Activated T-cell treated with anti-CD3 and anti-CD28 coated beads, Interleukin-2, amount 50 U/mL, for 72 hours (primary cell): ENCODE measurements at regions not wholly inside any gene's neighbourhood (a gene's known extent, or its start where the extent isn't known, plus 50 kb on each side); places are given as distances from the start of the nearest gene placed in this dataset.

Source experiments
- ATAC-seq, 2 donors: fragments of 150-1000 bp; cut with Tn5 transposase; replicated peaks in 1 of 2; 2 replicates each; pipeline ENCODE4 v1.10.0; 2021; ENCODE audit warnings: moderate library complexity in 2 of 2, mild to moderate bottlenecking in 1 of 2
- DNase-seq, 2 donors: peaks; one replicate each; pipeline ENCODE4 v3.0.0; 2021 to 2022; ENCODE audit warnings: mixed read lengths in 1 of 2
- H3K27ac Mint-ChIP-seq: one replicate; pipeline ENCODE4 v1.8.0; 2022; ENCODE audit warnings: mild to moderate bottlenecking, moderate library complexity, mixed read lengths
- H3K27me3 Mint-ChIP-seq: one replicate; pipeline ENCODE4 v1.8.0; 2022; ENCODE audit warnings: low read depth, mixed read lengths
- H3K36me3 Mint-ChIP-seq, 2 donors: one replicate each; pipeline ENCODE4 v1.8.0; 2022; ENCODE audit warnings: mixed read lengths in 2 of 2, mild to moderate bottlenecking in 1 of 2; ENCODE audit not compliant: insufficient read depth in 2 of 2
- H3K4me1 Mint-ChIP-seq: one replicate; pipeline ENCODE4 v1.8.0; 2022; ENCODE audit warnings: low read depth, mixed read lengths
- H3K4me3 Mint-ChIP-seq, 2 donors: one replicate each; pipeline ENCODE4 v1.8.0; 2022; ENCODE audit warnings: mild to moderate bottlenecking in 2 of 2, mixed read lengths in 2 of 2, moderate library complexity in 2 of 2
- H3K9me3 Mint-ChIP-seq, 2 donors: one replicate each; pipeline ENCODE4 v1.8.0; 2022; ENCODE audit warnings: mixed read lengths in 2 of 2

GRCh38 chr5:45029553-45029952, 220.8 kb downstream of the MRPS30 start:
- DNase-seq: no peak
- Mint-ChIP-seq H3K36me3 (no peaks in the 10 kb centered on the region), H3K4me1 (no peaks in the 10 kb centered on the region), H3K9me3 (peaks cover 2% of the 10 kb centered on the region in 2 donors), H3K4me3 (no peak overlapping the region), H3K27ac (no peak overlapping the region), H3K27me3 (no peaks in the 10 kb centered on the region)
- ATAC-seq: no peak

- no peaks in the 10 kb centered on the region for H3K27me3 Mint-ChIP-seq
Observed at GRCh38 chr5:45035991-45036390, 227.2 kb downstream of the MRPS30 start.

GRCh38 chr5:45037927-45038326, 229.2 kb downstream of the MRPS30 start:
- Mint-ChIP-seq H3K27me3 (no peaks in the 10 kb centered on the region), H3K4me3 (no peak overlapping the region), H3K4me1 (no peaks in the 10 kb centered on the region), H3K9me3 (peaks cover 0 to 1% of the 10 kb centered on the region in 2 donors), H3K36me3 (no peaks in the 10 kb centered on the region), H3K27ac (no peak overlapping the region)
- DNase-seq: no peak
- no peak for ATAC-seq

More at GRCh38 chr5:45035991-45036390, 227.2 kb downstream of the MRPS30 start:
- Mint-ChIP-seq H3K4me3 (no peak overlapping the region), H3K4me1 (no peaks in the 10 kb centered on the region), H3K36me3 (no peaks in the 10 kb centered on the region), H3K27ac (no peak overlapping the region), H3K9me3 (peaks cover 0 to 1% of the 10 kb centered on the region in 2 donors)
- no peak for DNase-seq
- no peak for ATAC-seq

GRCh38 chr5:45038366-45038987, 229.7 kb downstream of the MRPS30 start:
- no peaks in the 10 kb centered on the region for H3K27me3 Mint-ChIP-seq
- ATAC-seq: no peak
- H3K36me3 Mint-ChIP-seq: no peaks in the 10 kb centered on the region
- no peak for DNase-seq
- H3K4me1 Mint-ChIP-seq: no peaks in the 10 kb centered on the region
- no peak overlapping the region for H3K4me3 Mint-ChIP-seq
- H3K27ac Mint-ChIP-seq: no peak overlapping the region
- H3K9me3 Mint-ChIP-seq: peaks cover 0 to 1% of the 10 kb centered on the region in 2 donors

GRCh38 chr5:45042283-45042682, 233.5 kb downstream of the MRPS30 start:
- Mint-ChIP-seq H3K27me3 (no peaks in the 10 kb centered on the region), H3K4me3 (no peak overlapping the region), H3K36me3 (no peaks in the 10 kb centered on the region), H3K9me3 (no peaks in the 10 kb centered on the region), H3K4me1 (no peaks in the 10 kb centered on the region), H3K27ac (no peak overlapping the region)
- ATAC-seq: no peak
- DNase-seq: no peak

- no peaks in the 10 kb centered on the region for H3K27me3 Mint-ChIP-seq
- H3K27ac Mint-ChIP-seq: no peak overlapping the region
- H3K4me3 Mint-ChIP-seq: no peak overlapping the region
- H3K4me1 Mint-ChIP-seq: no peaks in the 10 kb centered on the region
- H3K36me3 Mint-ChIP-seq: no peaks in the 10 kb centered on the region
- no peak for DNase-seq
- ATAC-seq: no peak
- peaks cover 0 to 2% of the 10 kb centered on the region in 2 donors for H3K9me3 Mint-ChIP-seq
Observed at GRCh38 chr5:45057564-45057963, 248.8 kb downstream of the MRPS30 start.

GRCh38 chr5:45060724-45061123, 252.0 kb downstream of the MRPS30 start:
- no peak for ATAC-seq
- no peak overlapping the region for H3K27ac Mint-ChIP-seq
- H3K4me1 Mint-ChIP-seq: no peaks in the 10 kb centered on the region
- H3K27me3 Mint-ChIP-seq: no peaks in the 10 kb centered on the region
- no peaks in the 10 kb centered on the region for H3K36me3 Mint-ChIP-seq
- peaks cover 0 to 2% of the 10 kb centered on the region in 2 donors for H3K9me3 Mint-ChIP-seq
- H3K4me3 Mint-ChIP-seq: no peak overlapping the region
- DNase-seq: no peak

GRCh38 chr5:45062044-45062443, 253.3 kb downstream of the MRPS30 start:
- H3K27me3 Mint-ChIP-seq: no peaks in the 10 kb centered on the region
- no peak overlapping the region for H3K27ac Mint-ChIP-seq
- no peak for DNase-seq
- H3K36me3 Mint-ChIP-seq: no peaks in the 10 kb centered on the region
- H3K4me3 Mint-ChIP-seq: no peak overlapping the region
- H3K4me1 Mint-ChIP-seq: no peaks in the 10 kb centered on the region
- H3K9me3 Mint-ChIP-seq: peaks cover 0 to 2% of the 10 kb centered on the region in 2 donors
- no peak for ATAC-seq

GRCh38 chr5:45081082-45081481, 272.3 kb downstream of the MRPS30 start:
- no peak overlapping the region for H3K4me3 Mint-ChIP-seq
- H3K4me1 Mint-ChIP-seq: no peaks in the 10 kb centered on the region
- no peak overlapping the region for H3K27ac Mint-ChIP-seq
- H3K9me3 Mint-ChIP-seq: peaks cover 5 to 17% of the 10 kb centered on the region in 2 donors
- no peak for DNase-seq
- H3K27me3 Mint-ChIP-seq: no peaks in the 10 kb centered on the region
- no peaks in the 10 kb centered on the region for H3K36me3 Mint-ChIP-seq
- no peak for ATAC-seq

GRCh38 chr5:45089870-45090269, 281.1 kb downstream of the MRPS30 start:
- Mint-ChIP-seq H3K4me1 (no peaks in the 10 kb centered on the region), H3K4me3 (no peak overlapping the region), H3K9me3 (peaks cover 5 to 20% of the 10 kb centered on the region in 2 donors), H3K36me3 (peaks cover 0 to under 1% of the 10 kb centered on the region in 2 donors), H3K27me3 (no peaks in the 10 kb centered on the region), H3K27ac (no peak overlapping the region)
- ATAC-seq (no peak), DNase-seq (no peak)

GRCh38 chr5:45093377-45093776, 284.6 kb downstream of the MRPS30 start:
- Mint-ChIP-seq H3K9me3 (peaks cover 5 to 13% of the 10 kb centered on the region in 2 donors), H3K27ac (no peak overlapping the region), H3K4me1 (no peaks in the 10 kb centered on the region), H3K36me3 (peaks cover 0 to 1% of the 10 kb centered on the region in 2 donors), H3K4me3 (no peak overlapping the region), H3K27me3 (no peaks in the 10 kb centered on the region)
- DNase-seq (no peak), ATAC-seq (no peak)

- no peak overlapping the region for H3K27ac Mint-ChIP-seq
Observed at GRCh38 chr5:45094876-45095440, 286.2 kb downstream of the MRPS30 start.

GRCh38 chr5:45098483-45098882, 289.7 kb downstream of the MRPS30 start:
- DNase-seq (no peak), ATAC-seq (no peak)
- H3K36me3 Mint-ChIP-seq: peaks cover 0 to 1% of the 10 kb centered on the region in 2 donors
- H3K27me3 Mint-ChIP-seq: no peaks in the 10 kb centered on the region
- no peaks in the 10 kb centered on the region for H3K4me1 Mint-ChIP-seq
- no peak overlapping the region for H3K27ac Mint-ChIP-seq
- H3K4me3 Mint-ChIP-seq: no peak overlapping the region
- H3K9me3 Mint-ChIP-seq: peaks cover 8 to 12% of the 10 kb centered on the region in 2 donors

More at GRCh38 chr5:45094876-45095440, 286.2 kb downstream of the MRPS30 start:
- ATAC-seq (no peak), DNase-seq (no peak)
- Mint-ChIP-seq H3K27me3 (no peaks in the 10 kb centered on the region), H3K4me1 (no peaks in the 10 kb centered on the region), H3K9me3 (peaks cover 5 to 10% of the 10 kb centered on the region in 2 donors), H3K36me3 (peaks cover 0 to 1% of the 10 kb centered on the region in 2 donors), H3K4me3 (no peak overlapping the region)

GRCh38 chr5:45101146-45101545, 292.4 kb downstream of the MRPS30 start:
- H3K27ac Mint-ChIP-seq: no peak overlapping the region
- no peaks in the 10 kb centered on the region for H3K27me3 Mint-ChIP-seq
- ATAC-seq (no peak), DNase-seq (no peak)
- H3K4me3 Mint-ChIP-seq: no peak overlapping the region
- H3K9me3 Mint-ChIP-seq: peaks cover 10 to 20% of the 10 kb centered on the region in 2 donors
- no peaks in the 10 kb centered on the region for H3K4me1 Mint-ChIP-seq
- no peaks in the 10 kb centered on the region for H3K36me3 Mint-ChIP-seq
